GM12878 (cell line): ENCODE measurements at regions not wholly inside any gene's neighbourhood (a gene's known extent, or its start where the extent isn't known, plus 50 kb on each side); places are given as distances from the start of the nearest gene placed in this dataset.

ENCODE experiments used
- ATAC-seq: fragments of 200-7000 bp; cut with Tn5 transposase; 3 replicates; pipeline ENCODE4 v1.9.1; 2020; ENCODE audit warnings: mild to moderate bottlenecking, moderate library complexity
- BruUV-seq: library from RNA; stranded (reverse); fragments of 400-500 nt; replicated peaks from 2 replicates; lab custom pipeline; 2021; lab: Mats Ljungman, UMichigan
- CTCF ChIA-PET: fragments of 300-600 bp; sonication (Branson Sonifier 250); formaldehyde crosslinking; extraction: SDS; loops from one replicate; lab custom pipeline; 2021; ENCODE audit warnings: inconsistent platforms; lab: Yijun Ruan, JAX
- POLR2A ChIA-PET: fragments of 350-600 bp; formaldehyde crosslinking; extraction: SDS; loops from one replicate; lab custom pipeline; 2021; ENCODE audit warnings: inconsistent platforms; lab: Charles Lee
- RAD21 ChIA-PET: fragments of 300-600 bp; sonication (Branson Sonifier 250); formaldehyde crosslinking; loops from one replicate; lab custom pipeline; 2023; ENCODE audit warnings: antibody characterized with exemption; ENCODE audit not compliant: unreplicated experiment; lab: Charles Lee
- SMC1A ChIA-PET: fragments of 300-600 bp; sonication (Branson Sonifier 250); formaldehyde crosslinking; loops from one replicate; lab custom pipeline; 2023; ENCODE audit not compliant: unreplicated experiment, uncharacterized antibody; lab: Charles Lee
- DNase-seq: peaks from one replicate; pipeline ENCODE4 v3.0.0-alpha.2; 2011; ENCODE audit warnings: low read depth, low spot score
- FAIRE-seq: peaks from 3 replicates; lab custom pipeline; 2011; peaks lifted over from hg19 to GRCh38; lab: Jason Lieb, UNC
- H2AFZ ChIP-seq: 2 replicates; pipeline ENCODE4 v1.6.0; 2011; ENCODE audit warnings: low read depth, low read length, control low read depth; ENCODE audit not compliant: control insufficient read depth
- H3K27ac ChIP-seq: 2 replicates; pipeline ENCODE4 v1.5.1; 2011; ENCODE audit warnings: control low read depth; ENCODE audit not compliant: control insufficient read depth, insufficient read depth
- H3K27me3 ChIP-seq, 2 experiments: replicated peaks in 1 of 2; 2 replicates each; pipeline versions ENCODE4 v1.6.0 to v1.6.1; 2011; ENCODE audit warnings: low read length in 1 of 2; ENCODE audit not compliant: control insufficient read depth in 2 of 2, insufficient read depth in 2 of 2
- H3K36me3 ChIP-seq, 2 experiments: 2 replicates each; pipeline ENCODE4 v1.5.1; 2011; ENCODE audit warnings: low read length in 1 of 2; ENCODE audit not compliant: control insufficient read depth in 2 of 2, insufficient read depth in 2 of 2
- H3K4me1 ChIP-seq: 2 replicates; pipeline ENCODE4 v1.6.1; 2011; ENCODE audit warnings: mild to moderate bottlenecking, low read length, moderate library complexity, mixed read lengths; ENCODE audit not compliant: control insufficient read depth, insufficient read depth
- H3K4me2 ChIP-seq: 2 replicates; pipeline ENCODE4 v1.6.0; 2011; ENCODE audit warnings: control low read depth; ENCODE audit not compliant: control insufficient read depth, insufficient read depth
- H3K4me3 ChIP-seq: fragments of 200-600 bp; sonication (generic); 2 replicates; pipeline ENCODE4 v1.5.1; 2016
- H3K79me2 ChIP-seq: 2 replicates; pipeline ENCODE4 v1.6.0; 2011; ENCODE audit warnings: low read length; ENCODE audit not compliant: control insufficient read depth, insufficient read depth
- H3K9ac ChIP-seq: 2 replicates; pipeline ENCODE4 v1.8.0; 2011; ENCODE audit warnings: low read length, control low read depth, mixed read lengths; ENCODE audit not compliant: control insufficient read depth, insufficient read depth
- H3K9me3 ChIP-seq: replicated peaks from 3 replicates; pipeline ENCODE4 v1.5.1; 2011; ENCODE audit warnings: mild to moderate bottlenecking, low read length; ENCODE audit not compliant: control insufficient read depth, insufficient read depth
- H4K20me1 ChIP-seq: 2 replicates; pipeline ENCODE4 v1.6.0; 2011; ENCODE audit not compliant: control insufficient read depth, insufficient read depth
- BCLAF1 ChIP-seq: fragments of 450-650 bp; IDR thresholded peaks from 2 replicates; pipeline ENCODE4 v1.6.1; 2017; ENCODE audit warnings: antibody characterized with exemption, mild to moderate bottlenecking, moderate library complexity
- EED ChIP-seq: sonication (generic); IDR thresholded peaks from 2 replicates; pipeline ENCODE4 v1.6.1; 2016; ENCODE audit warnings: antibody characterized with exemption, low read depth
- JUND ChIP-seq: IDR thresholded peaks from 2 replicates; pipeline ENCODE4 v1.6.1; 2012; ENCODE audit warnings: low read depth, mild to moderate bottlenecking, low read length, improper control_type of control experiment, moderate library complexity
- SIN3A ChIP-seq: IDR thresholded peaks from 2 replicates; pipeline ENCODE4 v1.6.1; 2012; ENCODE audit warnings: low read depth, low read length, improper control_type of control experiment
- TARDBP ChIP-seq: IDR thresholded peaks from 2 replicates; pipeline ENCODE4 v1.6.1; 2016; ENCODE audit warnings: borderline replicate concordance
- USF1 ChIP-seq: IDR thresholded peaks from 2 replicates; pipeline ENCODE4 v1.6.1; 2011; ENCODE audit warnings: borderline replicate concordance, low read depth, mild to moderate bottlenecking, moderate library complexity, mixed read lengths, low read length; ENCODE audit not compliant: insufficient read depth; ENCODE audit errors: extremely low read length
- WGBS: methylation state at CpG from one replicate; pipeline ENCODE4 v1.1.6; 2016; ENCODE audit warnings: low lambda C conversion rate; ENCODE audit not compliant: insufficient replicate concordance, insufficient coverage; ENCODE audit errors: missing lambda C conversion rate; 5-methylcytosine and 5-hydroxymethylcytosine counted together
- in situ Hi-C: fragments of 300-500 bp; cut with MboI; formaldehyde crosslinking; loops from 9 replicates; pipeline ENCODE4 v1.14.3; 2018; ENCODE audit warnings: mixed read lengths
- intact Hi-C: fragments of 100-400 bp; cut with micrococcal nuclease; formaldehyde crosslinking; loops from one replicate; pipeline ENCODE4 v1.14.2; 2022; ENCODE audit not compliant: unreplicated experiment

GRCh38 chr16:55233464-55233863 lies 90.5 kb upstream of the IRX6 start:
- H3K27me3 ChIP-seq = no peaks in the 10 kb centered on the region
- ATAC-seq = no peak
- H3K36me3 ChIP-seq = no peaks in the 10 kb centered on the region
- no peak for FAIRE-seq
- in situ Hi-C loops = no loop called here
- no peak overlapping the region for H2AFZ ChIP-seq
- H3K4me2 ChIP-seq = no peak overlapping the region
- no peaks in the 10 kb centered on the region for H3K79me2 ChIP-seq
- H3K4me1 ChIP-seq = no peaks in the 10 kb centered on the region
- intact Hi-C loops = no loop called here
- TF ChIP-seq USF1 (no peak), EED (no peak), BCLAF1 (no peak), JUND (no peak), SIN3A (no peak), TARDBP (no peak)
- no peaks in the 10 kb centered on the region for H3K9me3 ChIP-seq
- DNase-seq = no peak
- BruUV-seq = no TSS peak
- ChIA-PET POLR2A (no interaction called here), CTCF (no interaction called here), RAD21 (no interaction called here), SMC1A (no interaction called here)
- no peaks in the 10 kb centered on the region for H4K20me1 ChIP-seq
- no peak overlapping the region for H3K4me3 ChIP-seq
- 0% methylated on average over 1 of the region's 1 CpG for WGBS
- H3K9ac ChIP-seq = no peak overlapping the region
- no peak overlapping the region for H3K27ac ChIP-seq
